ENCODE measurements at regions not wholly inside any gene's neighbourhood (a gene's known extent, or its start where the extent isn't known, plus 50 kb on each side); places are given as distances from the start of the nearest gene placed in this dataset.

GRCh38 chr18:46256078-46256477, 151.9 kb downstream of the HAUS1 start:
- DNase-seq (ENCODE audit: low read depth, low spot score), result no peak
- no peaks in the 10 kb centered on the region; the same call in 1 of the 2 replicates for H3K36me3 ChIP-seq (ENCODE audit: control insufficient read depth, insufficient read depth, low read length)
- in situ Hi-C loops (cut with HindIII; ENCODE audit: low pct_unique_long_range_greater_than_20kb, low sequenced_read_pairs) (no loop called here), intact Hi-C loops (cut with micrococcal nuclease; ENCODE audit: unreplicated experiment) (no loop called here)
- no peaks in the 10 kb centered on the region for H3K27me3 ChIP-seq (ENCODE audit: control insufficient read depth, insufficient read depth, low read length)
- ChIA-PET CTCF (no interaction called here), POLR2A (no interaction called here)
- no peak overlapping the region for H3K4me3 ChIP-seq (ENCODE audit: low read depth in 2 of 2, low read length in 2 of 2)
- H3K4me1 ChIP-seq (ENCODE audit: control insufficient read depth, insufficient read depth, low read length), result no peaks in the 10 kb centered on the region
- TF ChIP-seq CTCF (IDR thresholded peaks at IDR 0.05) (no peak), POLR2AphosphoS5 (IDR thresholded peaks at IDR 0.05; ENCODE audit: low read depth, low read length) (no peak), SIN3A (IDR thresholded peaks at IDR 0.05; ENCODE audit: borderline replicate concordance, insufficient read depth, low read depth, low read length) (no peak), TCF7L2 (IDR thresholded peaks at IDR 0.05; ENCODE audit: low read depth, low read length) (no peak), REST (IDR thresholded peaks at IDR 0.05; ENCODE audit: insufficient read depth in 1 of 2, low read depth in 2 of 2, low read length in 1 of 2) (no peak)
- H3K27ac ChIP-seq (ENCODE audit: low read length), result no peak overlapping the region
- no peaks in the 10 kb centered on the region for H3K9me3 ChIP-seq (ENCODE audit: control insufficient read depth, insufficient read depth, low read depth, low read length)
- no peak for ATAC-seq
- BruUV-seq (replicated peaks), result no TSS peak

GRCh38 chr18:46257366-46257765, 153.2 kb downstream of the HAUS1 start:
- CTCF ChIA-PET, result no interaction called here

More at GRCh38 chr18:46257366-46257765, 153.2 kb downstream of the HAUS1 start:
- TF ChIP-seq CTCF (IDR thresholded peaks at IDR 0.05) (no peak), POLR2AphosphoS5 (IDR thresholded peaks at IDR 0.05; ENCODE audit: low read depth, low read length) (no peak), SIN3A (IDR thresholded peaks at IDR 0.05; ENCODE audit: borderline replicate concordance, insufficient read depth, low read depth, low read length) (no peak), TCF7L2 (IDR thresholded peaks at IDR 0.05; ENCODE audit: low read depth, low read length) (no peak), REST (IDR thresholded peaks at IDR 0.05; ENCODE audit: insufficient read depth in 1 of 2, low read depth in 2 of 2, low read length in 1 of 2) (no peak)
- BruUV-seq (replicated peaks), result no TSS peak
- Histone ChIP-seq H3K4me1 (ENCODE audit: control insufficient read depth, insufficient read depth, low read length) (no peaks in the 10 kb centered on the region), H3K36me3 (ENCODE audit: control insufficient read depth, insufficient read depth, low read length) (no peaks in the 10 kb centered on the region; the same call in 1 of the 2 replicates), H3K9me3 (ENCODE audit: control insufficient read depth, insufficient read depth, low read depth, low read length) (no peaks in the 10 kb centered on the region), H3K27me3 (ENCODE audit: control insufficient read depth, insufficient read depth, low read length) (no peaks in the 10 kb centered on the region), H3K27ac (ENCODE audit: low read length) (no peak overlapping the region), H3K4me3 (ENCODE audit: low read depth in 2 of 2, low read length in 2 of 2) (no peak overlapping the region)
- in situ Hi-C loops (cut with HindIII; ENCODE audit: low pct_unique_long_range_greater_than_20kb, low sequenced_read_pairs) (no loop called here), intact Hi-C loops (cut with micrococcal nuclease; ENCODE audit: unreplicated experiment) (no loop called here)
- ATAC-seq (no peak), DNase-seq (ENCODE audit: low read depth, low spot score) (no peak)
- POLR2A ChIA-PET, result no interaction called here

Measured in Panc1 (cell line).